IPS-15b (cell line): ENCODE measurements at regions not wholly inside any gene's neighbourhood (a gene's known extent, or its start where the extent isn't known, plus 50 kb on each side); places are given as distances from the start of the nearest gene placed in this dataset.

ENCODE experiments used
- H3K27me3 ChIP-seq: one replicate; pipeline ENCODE4 v1.6.1; 2013; ENCODE audit warnings: low read length; ENCODE audit not compliant: control insufficient read depth, insufficient read depth
- H3K36me3 ChIP-seq: one replicate; pipeline ENCODE4 v1.6.1; 2013; ENCODE audit warnings: low read length; ENCODE audit not compliant: control insufficient read depth, insufficient read depth
- H3K4me1 ChIP-seq: one replicate; pipeline ENCODE4 v1.6.1; 2013; ENCODE audit warnings: mild to moderate bottlenecking, low read length; ENCODE audit not compliant: control insufficient read depth, insufficient read depth
- H3K4me3 ChIP-seq: one replicate; pipeline ENCODE4 v1.5.1; 2013; ENCODE audit warnings: low read depth, low read length
- H3K9ac ChIP-seq: one replicate; pipeline ENCODE4 v1.6.1; 2013; ENCODE audit warnings: low read depth, mild to moderate bottlenecking, low read length
- H3K9me3 ChIP-seq: one replicate; pipeline ENCODE4 v1.6.1; 2013; ENCODE audit warnings: mild to moderate bottlenecking, low read length; ENCODE audit not compliant: control insufficient read depth, insufficient read depth

- no peaks in the 10 kb centered on the region for H3K9me3 ChIP-seq
- H3K36me3 ChIP-seq: no peaks in the 10 kb centered on the region
- H3K9ac ChIP-seq: no peak overlapping the region
- H3K27me3 ChIP-seq: no peaks in the 10 kb centered on the region
- no peak overlapping the region for H3K4me3 ChIP-seq
- no peaks in the 10 kb centered on the region for H3K4me1 ChIP-seq
Observed at GRCh38 chr13:103537616-103538015, 471.4 kb upstream of the SLC10A2 start.

DNA sequence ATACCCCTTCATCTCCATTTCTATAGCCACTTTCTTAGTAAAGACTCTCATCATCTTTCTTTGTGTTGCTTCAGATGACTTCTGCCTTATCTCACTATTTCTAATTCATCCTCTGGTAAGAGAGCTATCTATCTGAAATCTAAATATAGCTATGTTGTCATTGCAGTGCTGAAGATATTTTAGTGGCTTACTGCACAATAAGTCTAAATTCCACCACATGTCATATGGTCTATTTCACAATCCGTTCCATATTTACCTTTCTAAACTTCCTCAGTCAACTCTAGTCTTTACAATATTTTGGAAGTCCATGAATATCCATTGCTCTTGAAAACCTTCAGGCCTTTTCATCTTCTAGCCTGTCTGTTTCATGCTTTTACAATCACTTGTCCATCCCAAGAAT is 465.1 kb upstream of the SLC10A2 start:
- H3K9me3 ChIP-seq: no peaks in the 10 kb centered on the region
- no peaks in the 10 kb centered on the region for H3K36me3 ChIP-seq
- no peak overlapping the region for H3K9ac ChIP-seq
- no peak overlapping the region for H3K4me3 ChIP-seq
- no peaks in the 10 kb centered on the region for H3K27me3 ChIP-seq
- no peaks in the 10 kb centered on the region for H3K4me1 ChIP-seq

- no peak overlapping the region for H3K4me3 ChIP-seq
- no peaks in the 10 kb centered on the region for H3K36me3 ChIP-seq
- no peak overlapping the region for H3K9ac ChIP-seq
- H3K9me3 ChIP-seq: no peaks in the 10 kb centered on the region
- H3K4me1 ChIP-seq: no peaks in the 10 kb centered on the region
- no peaks in the 10 kb centered on the region for H3K27me3 ChIP-seq
Observed at GRCh38 chr13:103528437-103528836, 462.2 kb upstream of the SLC10A2 start.

DNA sequence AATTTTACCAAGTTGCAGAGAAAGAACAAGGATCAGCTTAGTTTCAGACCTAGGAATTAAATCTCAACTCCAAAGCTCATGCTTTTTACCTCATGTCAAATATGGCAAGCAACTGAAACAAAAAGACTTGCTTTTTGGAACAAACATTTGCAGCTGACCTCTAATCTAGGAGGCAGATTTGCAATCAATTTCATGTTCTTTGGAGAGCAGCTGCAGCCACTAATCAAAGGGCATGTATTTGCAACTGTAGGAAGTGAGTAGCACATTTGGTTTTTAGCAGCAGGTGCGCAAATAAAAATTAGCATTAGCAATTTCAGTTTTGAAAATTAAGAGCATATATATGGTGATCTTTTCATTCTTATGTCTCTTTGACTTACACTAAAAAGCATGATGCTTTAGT is 459.3 kb upstream of the SLC10A2 start:
- no peak overlapping the region for H3K4me3 ChIP-seq
- no peaks in the 10 kb centered on the region for H3K4me1 ChIP-seq
- H3K9me3 ChIP-seq: no peaks in the 10 kb centered on the region
- no peak overlapping the region for H3K9ac ChIP-seq
- H3K36me3 ChIP-seq: no peaks in the 10 kb centered on the region
- H3K27me3 ChIP-seq: no peaks in the 10 kb centered on the region

GRCh38 chr13:103523858-103524257 is 457.6 kb upstream of the SLC10A2 start:
- Histone ChIP-seq H3K9ac (no peak overlapping the region), H3K4me3 (no peak overlapping the region), H3K4me1 (no peaks in the 10 kb centered on the region), H3K9me3 (no peaks in the 10 kb centered on the region), H3K36me3 (no peaks in the 10 kb centered on the region), H3K27me3 (no peaks in the 10 kb centered on the region)

- Histone ChIP-seq H3K36me3 (no peaks in the 10 kb centered on the region), H3K9me3 (no peaks in the 10 kb centered on the region), H3K9ac (no peak overlapping the region), H3K27me3 (no peaks in the 10 kb centered on the region), H3K4me1 (no peaks in the 10 kb centered on the region), H3K4me3 (no peak overlapping the region)
Observed at GRCh38 chr13:103521532-103521931, 455.3 kb upstream of the SLC10A2 start.

GRCh38 chr13:103517768-103518102 is 451.5 kb upstream of the SLC10A2 start:
- no peaks in the 10 kb centered on the region for H3K9me3 ChIP-seq
- no peak overlapping the region for H3K9ac ChIP-seq
- no peak overlapping the region for H3K4me3 ChIP-seq
- H3K4me1 ChIP-seq: peaks cover 2% of the 10 kb centered on the region
- no peaks in the 10 kb centered on the region for H3K27me3 ChIP-seq
- no peaks in the 10 kb centered on the region for H3K36me3 ChIP-seq

DNA sequence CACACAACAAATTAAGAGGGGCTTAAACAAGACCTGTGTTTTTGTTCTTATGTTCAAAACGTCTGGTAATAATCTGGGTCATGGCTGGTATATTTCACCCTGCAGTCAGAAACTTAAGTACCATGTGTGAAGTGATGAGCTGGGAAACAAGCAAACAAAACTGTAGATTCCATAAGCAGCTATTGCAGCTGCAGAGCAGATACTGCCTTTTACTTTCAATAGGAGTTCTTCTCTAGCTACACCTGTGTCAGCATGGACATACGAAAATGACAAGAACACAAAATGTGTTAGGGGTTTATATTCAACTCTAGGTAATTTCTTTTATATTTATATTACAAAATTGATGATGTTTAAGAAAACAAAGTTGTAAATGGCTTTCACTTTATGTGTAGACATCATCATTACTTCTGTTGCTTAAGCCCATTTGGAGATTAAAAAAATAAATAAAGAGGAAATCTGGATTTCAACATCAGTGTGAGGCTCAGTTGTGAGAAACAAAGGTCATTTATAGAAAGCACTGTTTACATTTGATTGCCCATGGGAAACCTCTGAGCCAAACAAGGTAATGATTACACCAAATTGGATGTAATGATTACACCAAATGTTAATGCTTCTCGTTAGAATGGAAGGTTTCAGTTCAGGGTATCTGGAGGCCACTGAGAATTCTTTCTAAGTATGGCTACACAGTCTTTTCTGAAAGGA is 451.0 kb upstream of the SLC10A2 start:
- no peak overlapping the region for H3K9ac ChIP-seq
- H3K9me3 ChIP-seq: no peaks in the 10 kb centered on the region
- H3K4me3 ChIP-seq: no peak overlapping the region
- no peaks in the 10 kb centered on the region for H3K36me3 ChIP-seq
- peaks cover 2% of the 10 kb centered on the region for H3K4me1 ChIP-seq
- no peaks in the 10 kb centered on the region for H3K27me3 ChIP-seq

GRCh38 chr13:103516015-103516795 is 450.0 kb upstream of the SLC10A2 start:
- Histone ChIP-seq H3K36me3 (no peaks in the 10 kb centered on the region), H3K4me3 (no peak overlapping the region), H3K9ac (no peak overlapping the region), H3K9me3 (no peaks in the 10 kb centered on the region), H3K27me3 (no peaks in the 10 kb centered on the region), H3K4me1 (peaks cover 2% of the 10 kb centered on the region)

DNA sequence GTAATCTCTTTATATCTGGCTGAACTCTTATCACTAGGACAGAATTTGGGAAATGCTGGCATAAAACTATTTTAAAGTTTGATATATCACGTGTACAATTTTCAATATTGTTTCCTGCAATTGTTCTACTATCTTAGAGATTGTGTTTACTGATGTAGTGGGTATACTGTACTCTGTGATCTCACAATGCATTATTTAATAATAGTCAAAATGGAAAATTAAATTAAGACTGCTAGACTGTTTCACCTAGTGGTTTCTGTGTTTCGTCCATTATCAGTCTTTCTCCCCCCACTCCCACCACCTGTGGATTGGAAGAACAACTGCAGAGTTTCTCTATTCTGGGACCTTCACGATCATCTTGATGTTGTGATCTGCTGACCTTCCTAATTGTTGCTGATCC is 449.2 kb upstream of the SLC10A2 start:
- H3K36me3 ChIP-seq: no peaks in the 10 kb centered on the region
- H3K9ac ChIP-seq: no peak overlapping the region
- no peaks in the 10 kb centered on the region for H3K9me3 ChIP-seq
- H3K4me1 ChIP-seq: peaks cover 2% of the 10 kb centered on the region
- no peaks in the 10 kb centered on the region for H3K27me3 ChIP-seq
- no peak overlapping the region for H3K4me3 ChIP-seq

GRCh38 chr13:103514619-103515018 is 448.4 kb upstream of the SLC10A2 start:
- Histone ChIP-seq H3K4me3 (no peak overlapping the region), H3K36me3 (no peaks in the 10 kb centered on the region), H3K9ac (no peak overlapping the region), H3K4me1 (peaks cover 2% of the 10 kb centered on the region), H3K27me3 (no peaks in the 10 kb centered on the region), H3K9me3 (no peaks in the 10 kb centered on the region)

- Histone ChIP-seq H3K36me3 (no peaks in the 10 kb centered on the region), H3K9ac (no peak overlapping the region), H3K4me1 (peaks cover 2% of the 10 kb centered on the region), H3K27me3 (no peaks in the 10 kb centered on the region), H3K9me3 (no peaks in the 10 kb centered on the region), H3K4me3 (no peak overlapping the region)
Observed at GRCh38 chr13:103514188-103514587, 448.0 kb upstream of the SLC10A2 start.
